Fibroblast of the conjunctiva (primary cell): ENCODE measurements at regions not wholly inside any gene's neighbourhood (a gene's known extent, or its start where the extent isn't known, plus 50 kb on each side); places are given as distances from the start of the nearest gene placed in this dataset.
"Not testable (repeated sequence)": the region's sequence is repeated elsewhere in the genome, so short reads cannot be mapped to it uniquely, and the experiment has no call there.

ENCODE experiments used
- DNase-seq: peaks from one replicate; pipeline ENCODE4 v3.0.0-alpha.2; 2010; ENCODE audit warnings: low read depth

- DNase-seq, result no peak
These were observed 657.7 kb downstream of the QKI start for GRCh38 chr6:164072240-164072666.

DNA sequence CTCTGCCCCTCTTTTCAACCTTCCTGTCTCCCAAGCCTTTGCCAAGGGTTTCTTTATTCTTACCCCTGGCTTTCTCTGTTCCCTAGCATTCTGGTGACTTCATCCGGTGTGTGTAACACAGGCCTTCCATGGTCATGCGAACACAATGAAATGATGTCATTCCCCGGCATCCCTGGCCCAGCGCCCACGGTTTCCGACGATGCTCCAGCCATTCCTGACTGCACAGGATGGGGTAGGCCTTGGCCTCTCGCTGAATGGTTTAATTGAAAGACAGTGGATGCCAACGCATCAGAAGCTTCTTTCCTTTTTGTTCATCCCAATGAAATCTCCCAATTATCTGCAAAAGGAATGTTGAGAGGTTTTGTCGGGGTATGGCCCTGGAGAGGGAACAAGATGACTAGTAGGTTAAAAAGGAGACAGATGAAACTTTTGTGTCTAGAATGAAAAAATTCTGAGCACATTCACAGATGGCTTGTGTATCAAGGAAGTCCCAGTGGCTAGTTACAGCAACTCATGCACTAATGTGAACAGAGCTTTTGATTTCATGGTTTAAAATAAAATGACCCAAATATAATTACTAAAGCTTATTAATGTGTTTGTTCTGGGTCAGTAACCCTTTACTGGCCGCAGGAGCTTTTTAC is 655.0 kb downstream of the QKI start:
- no peak for DNase-seq

DNA sequence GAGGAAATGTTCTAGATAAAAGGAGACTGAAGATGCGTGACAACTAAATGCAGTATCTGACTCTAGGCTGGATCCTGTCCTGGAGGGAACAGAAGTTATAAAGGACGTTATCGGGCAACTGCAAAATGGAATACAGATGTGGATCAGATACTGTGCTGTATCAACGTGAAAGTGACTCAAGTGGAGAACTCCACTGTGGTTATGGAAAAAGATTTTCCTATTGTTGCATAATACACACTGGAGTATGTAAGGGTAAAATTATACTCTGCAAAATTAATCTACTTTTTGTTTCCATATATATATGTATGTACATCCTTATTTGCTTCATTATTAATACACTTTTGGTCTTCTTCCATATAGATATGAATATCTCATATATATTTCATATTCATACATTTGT is 654.0 kb downstream of the QKI start:
- no peak for DNase-seq

GRCh38 chr6:164066766-164067165 is 652.2 kb downstream of the QKI start:
- no peak for DNase-seq

DNA sequence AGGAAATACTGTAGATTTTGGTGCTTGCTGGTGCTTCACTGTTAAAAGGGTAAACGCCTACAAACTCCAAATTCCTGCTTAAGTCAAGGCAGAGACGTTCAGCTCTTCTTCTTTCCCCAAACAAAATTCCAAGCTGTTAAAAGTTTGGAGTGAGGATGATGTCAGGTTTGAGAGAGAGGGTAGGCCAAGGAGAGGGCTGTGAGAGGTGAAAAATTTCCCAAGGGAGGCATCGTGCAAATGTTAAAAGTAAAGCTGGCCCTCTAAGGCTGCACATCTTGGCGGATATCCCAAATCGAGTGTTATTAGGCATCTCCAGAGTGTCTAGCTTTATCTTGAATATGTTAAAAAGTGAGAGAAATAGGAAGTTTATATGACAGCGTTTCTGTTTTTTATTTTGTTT is 651.8 kb downstream of the QKI start:
- DNase-seq, result no peak

DNA sequence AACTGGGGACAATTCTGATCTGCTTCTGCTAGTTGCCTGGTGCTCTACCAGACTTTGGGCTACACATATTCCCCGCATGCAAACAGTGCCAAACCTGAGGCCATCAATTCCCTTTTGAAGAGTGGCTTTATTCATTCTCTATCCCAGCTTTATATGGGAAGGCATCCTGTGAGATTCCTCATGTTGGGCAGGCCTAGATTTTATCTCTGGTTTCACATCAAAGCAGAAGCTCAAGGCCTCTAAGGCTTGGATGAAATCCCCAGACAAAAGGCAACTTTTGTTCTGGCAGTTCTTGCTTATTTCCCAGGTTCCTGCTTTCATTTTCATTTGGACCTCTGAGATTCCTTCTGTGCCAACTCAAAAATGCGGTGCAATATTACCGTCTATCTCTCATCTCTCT is 648.8 kb downstream of the QKI start:
- no peak for DNase-seq

- DNase-seq, result no peak
These were observed 648.4 kb downstream of the QKI start for GRCh38 chr6:164062872-164063271.

GRCh38 chr6:164057876-164058275 is 643.4 kb downstream of the QKI start:
- no peak for DNase-seq

- no peak for DNase-seq
These were observed 636.9 kb downstream of the QKI start for GRCh38 chr6:164051427-164051826.

GRCh38 chr6:164049517-164049988 is 635.0 kb downstream of the QKI start:
- no peak for DNase-seq

GRCh38 chr6:164048840-164049516 is 634.5 kb downstream of the QKI start:
- DNase-seq, result no peak

- DNase-seq, result no peak
These were observed 630.6 kb downstream of the QKI start for GRCh38 chr6:164045082-164045481.

- not testable (repeated sequence) for DNase-seq
These were observed 629.1 kb downstream of the QKI start for GRCh38 chr6:164043656-164044055.

GRCh38 chr6:164042212-164042611 is 627.7 kb downstream of the QKI start:
- DNase-seq, result no peak

DNA sequence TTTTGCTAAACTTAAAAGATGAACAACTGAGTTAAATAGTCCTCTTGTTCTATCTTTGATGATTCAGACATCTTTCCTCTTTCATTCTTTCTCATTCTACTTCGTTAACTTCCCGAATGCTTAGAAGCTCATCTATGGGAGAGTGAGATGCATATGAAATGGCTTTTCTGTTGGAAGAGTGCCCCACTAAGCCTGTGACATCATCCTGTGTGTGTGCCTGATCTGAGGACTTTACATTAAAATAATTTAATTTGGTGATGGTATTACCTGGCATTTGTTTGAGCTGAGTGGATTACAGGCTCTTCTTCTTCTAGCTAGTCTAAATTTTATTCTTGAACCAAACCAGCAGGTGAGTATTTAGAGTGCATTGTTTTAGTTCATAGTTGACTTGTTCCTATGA is 626.5 kb downstream of the QKI start:
- DNase-seq, result no peak

DNA sequence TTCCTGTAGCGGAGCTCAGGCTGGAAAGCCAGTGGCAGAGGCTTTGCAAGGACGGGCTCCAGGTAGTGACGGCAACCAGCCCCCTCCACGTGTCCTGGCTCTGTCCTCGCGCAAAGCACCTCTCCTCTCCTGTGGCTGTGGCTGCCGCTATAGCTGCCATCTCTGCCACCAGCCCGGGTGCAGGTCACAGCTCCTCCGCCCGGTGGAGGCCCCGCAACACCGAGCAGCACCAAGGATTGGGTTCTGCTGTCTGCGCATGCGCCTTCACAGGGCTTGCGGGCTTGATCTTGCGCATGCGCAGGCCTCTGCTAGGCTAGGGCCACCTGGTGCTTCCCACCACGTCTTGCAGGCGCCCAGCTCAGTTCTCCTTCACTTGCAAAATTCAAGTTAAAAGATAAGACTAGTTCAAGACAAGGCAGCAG is 625.4 kb downstream of the QKI start:
- DNase-seq, result no peak

DNA sequence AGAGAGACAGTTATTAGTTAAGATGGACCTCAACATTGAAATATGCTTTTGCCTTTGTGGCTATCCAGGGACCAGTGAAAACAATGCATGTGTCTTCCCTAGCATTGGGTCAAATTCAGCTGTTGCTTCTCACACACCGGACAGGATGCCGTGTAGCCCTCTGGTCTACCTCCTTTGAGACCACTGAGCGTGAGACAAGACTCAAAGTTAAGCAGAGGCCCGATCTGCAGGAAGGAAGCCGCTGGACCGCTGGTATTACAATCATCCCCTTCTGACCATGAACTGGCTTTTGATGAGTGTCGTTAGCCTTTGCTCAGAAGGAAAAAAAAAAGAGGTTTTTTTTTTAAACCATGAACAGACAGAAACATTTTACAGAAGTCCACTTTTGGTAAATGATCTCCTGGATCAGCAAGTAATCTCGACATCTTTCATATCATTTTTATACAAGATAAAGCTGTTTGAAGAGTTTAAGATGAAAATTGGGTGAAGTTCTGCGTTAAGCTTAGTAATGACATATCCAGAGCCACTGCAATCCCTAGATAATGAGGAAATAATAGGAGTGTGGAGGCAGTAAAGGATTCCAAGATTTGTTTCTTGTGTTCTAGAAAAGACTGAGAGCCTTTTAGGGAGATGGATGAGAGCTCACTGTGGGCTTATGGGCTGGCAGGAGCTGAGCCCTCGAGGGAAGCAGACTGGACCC is 622.8 kb downstream of the QKI start:
- no peak for DNase-seq

- no peak for DNase-seq
These were observed 621.5 kb downstream of the QKI start for GRCh38 chr6:164035900-164036485.

DNA sequence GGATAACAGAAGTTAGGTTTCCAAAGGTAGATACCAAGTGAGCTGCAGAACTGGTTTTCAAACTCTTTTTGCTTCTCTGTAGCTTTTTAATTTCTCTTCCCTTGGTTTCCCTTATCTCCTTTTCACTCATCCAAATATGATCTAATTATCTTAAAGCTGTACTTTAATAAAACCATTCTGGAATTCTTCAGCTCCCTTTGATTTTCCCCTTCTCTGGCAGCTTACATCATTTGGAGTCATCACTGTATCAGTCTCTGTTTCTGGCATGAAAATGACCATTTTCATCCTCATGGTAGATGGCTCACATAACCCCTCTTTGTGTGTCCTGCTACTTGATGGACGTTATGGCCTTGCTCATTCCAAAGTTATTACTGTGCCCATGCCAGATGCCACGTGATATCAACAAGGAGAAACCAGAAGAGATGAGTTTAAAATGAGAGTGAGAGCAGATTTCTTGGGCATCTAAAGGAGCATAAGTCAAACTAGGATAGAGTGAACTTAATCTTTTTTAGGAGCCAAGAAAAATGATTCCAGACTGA is 620.2 kb downstream of the QKI start:
- no peak for DNase-seq

DNA sequence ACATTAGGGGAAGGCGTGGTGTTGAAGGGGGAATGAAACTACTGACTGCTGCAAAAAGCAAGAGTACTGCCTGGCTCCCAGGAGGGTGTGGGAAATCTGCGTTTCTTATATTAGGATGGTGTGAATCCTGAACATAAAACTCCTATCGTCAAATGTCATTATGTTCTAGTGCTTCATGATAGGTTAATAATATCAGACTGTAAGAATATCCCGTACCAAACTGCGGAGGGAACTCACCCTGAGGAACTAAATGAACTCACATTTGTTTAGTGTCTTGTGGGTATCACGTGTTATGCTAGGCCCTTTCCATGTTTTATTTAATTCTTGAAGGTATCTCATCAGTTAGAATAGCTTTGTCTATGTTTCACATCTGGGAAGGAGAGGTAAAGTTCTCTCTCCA is 610.7 kb downstream of the QKI start:
- DNase-seq, result no peak

- DNase-seq, result no peak
These were observed 609.0 kb downstream of the QKI start for GRCh38 chr6:164023535-164023934.

DNA sequence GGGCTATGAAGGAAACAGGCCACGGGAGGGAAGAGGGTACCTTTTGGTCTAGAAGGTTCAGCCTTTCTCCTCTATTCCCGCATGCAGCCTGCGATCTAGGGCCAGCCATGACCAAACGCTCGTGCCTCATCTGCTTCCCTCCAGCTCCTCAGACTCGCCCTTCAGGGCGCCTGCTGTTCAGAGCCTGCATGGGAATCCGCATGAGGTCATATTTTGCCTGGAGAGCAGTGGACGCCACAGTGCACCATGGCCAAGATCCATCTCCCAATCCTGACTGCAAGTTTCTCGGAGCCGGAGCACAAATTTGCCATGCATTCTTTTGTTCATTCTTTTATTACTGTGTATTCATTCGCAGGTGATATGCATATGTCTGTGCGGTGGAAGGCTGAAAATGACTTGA is 608.1 kb downstream of the QKI start:
- DNase-seq, result no peak
